ENCODE measurements at regions not wholly inside any gene's neighbourhood (a gene's known extent, or its start where the extent isn't known, plus 50 kb on each side); places are given as distances from the start of the nearest gene placed in this dataset.

DNA sequence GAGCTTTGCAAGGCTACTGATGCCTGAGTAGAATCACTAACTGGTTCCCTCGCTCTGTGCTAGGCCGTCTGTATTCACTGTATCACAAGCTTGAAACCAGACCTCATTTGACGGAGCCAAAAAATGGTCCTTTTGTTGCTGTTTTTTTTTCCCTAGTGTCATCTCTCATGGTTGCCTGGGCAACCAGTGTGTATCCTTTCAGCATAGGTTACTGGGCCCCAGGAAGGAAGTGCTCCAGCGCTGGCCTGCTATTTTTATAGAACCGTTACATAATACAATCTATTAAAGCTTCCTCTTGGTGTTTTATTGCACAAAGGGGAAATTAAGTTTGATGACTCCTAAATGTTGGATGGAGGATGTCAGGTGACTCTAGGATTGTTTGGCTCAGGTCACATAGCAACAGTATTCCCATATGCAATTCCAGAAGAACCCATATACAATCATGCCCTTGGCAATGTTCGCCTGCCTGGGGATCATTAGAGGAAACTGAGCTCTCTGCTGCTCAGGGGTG, 220.4 kb downstream of the SPRY1 start:
- intact Hi-C loops (cut with DNase I): no loop called here
- peak in 3 of 4 donors; percentile 75 to 91 (median 76) for ATAC-seq
- Histone ChIP-seq H3K27ac (no peak overlapping the region), H3K4me3 (no peak overlapping the region), H3K9me3 (no peaks in the 10 kb centered on the region), H3K36me3 (no peaks in the 10 kb centered on the region), H3K27me3 (no peaks in the 10 kb centered on the region), H3K4me1 (no peaks in the 10 kb centered on the region)
- peak in 3 of 6 donors; percentile 7 to 30 (median 12) for DNase-seq
- WGBS, 2 donors: 70 to 79% methylated on average over 6 of the region's 6 CpGs
- TF ChIP-seq, protein P1, sequence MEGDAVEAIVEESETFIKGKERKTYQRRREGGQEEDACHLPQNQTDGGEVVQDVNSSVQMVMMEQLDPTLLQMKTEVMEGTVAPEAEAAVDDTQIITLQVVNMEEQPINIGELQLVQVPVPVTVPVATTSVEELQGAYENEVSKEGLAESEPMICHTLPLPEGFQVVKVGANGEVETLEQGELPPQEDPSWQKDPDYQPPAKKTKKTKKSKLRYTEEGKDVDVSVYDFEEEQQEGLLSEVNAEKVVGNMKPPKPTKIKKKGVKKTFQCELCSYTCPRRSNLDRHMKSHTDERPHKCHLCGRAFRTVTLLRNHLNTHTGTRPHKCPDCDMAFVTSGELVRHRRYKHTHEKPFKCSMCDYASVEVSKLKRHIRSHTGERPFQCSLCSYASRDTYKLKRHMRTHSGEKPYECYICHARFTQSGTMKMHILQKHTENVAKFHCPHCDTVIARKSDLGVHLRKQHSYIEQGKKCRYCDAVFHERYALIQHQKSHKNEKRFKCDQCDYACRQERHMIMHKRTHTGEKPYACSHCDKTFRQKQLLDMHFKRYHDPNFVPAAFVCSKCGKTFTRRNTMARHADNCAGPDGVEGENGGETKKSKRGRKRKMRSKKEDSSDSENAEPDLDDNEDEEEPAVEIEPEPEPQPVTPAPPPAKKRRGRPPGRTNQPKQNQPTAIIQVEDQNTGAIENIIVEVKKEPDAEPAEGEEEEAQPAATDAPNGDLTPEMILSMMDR (IDR thresholded peaks at IDR 0.05): no peak
- peak; percentile 94 for FAIRE-seq

DNA sequence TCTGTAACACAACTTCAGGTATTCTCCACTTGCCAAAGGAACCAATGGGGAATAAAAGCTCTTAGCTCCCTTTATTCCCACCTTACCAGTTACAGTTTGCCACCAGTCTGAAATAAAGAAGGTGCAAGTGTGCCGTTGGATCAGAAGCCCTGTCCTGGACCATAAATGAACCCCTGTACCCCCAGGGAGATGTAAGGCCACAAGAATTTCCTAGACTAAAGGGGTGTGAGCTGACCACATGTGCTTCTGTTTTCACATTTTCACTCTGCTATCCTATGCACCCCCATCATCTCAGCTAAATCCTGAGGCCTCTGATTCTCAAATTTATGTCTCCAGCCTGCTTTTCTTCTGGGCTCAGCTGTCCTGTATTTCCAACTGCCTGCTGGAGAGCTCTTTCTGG, 221.2 kb downstream of the SPRY1 start:
- intact Hi-C loops (cut with DNase I): no loop called here
- Histone ChIP-seq H3K9me3 (no peaks in the 10 kb centered on the region), H3K4me3 (no peak overlapping the region), H3K27ac (no peak overlapping the region), H3K36me3 (no peaks in the 10 kb centered on the region), H3K4me1 (no peaks in the 10 kb centered on the region), H3K27me3 (no peaks in the 10 kb centered on the region)
- TF ChIP-seq, protein P1 (IDR thresholded peaks at IDR 0.05): no peak
- WGBS, 2 donors: 91 to 94% methylated on average over 1 of the region's 1 CpG
- no peak for DNase-seq
- no peak for FAIRE-seq
- ATAC-seq: no peak

DNA sequence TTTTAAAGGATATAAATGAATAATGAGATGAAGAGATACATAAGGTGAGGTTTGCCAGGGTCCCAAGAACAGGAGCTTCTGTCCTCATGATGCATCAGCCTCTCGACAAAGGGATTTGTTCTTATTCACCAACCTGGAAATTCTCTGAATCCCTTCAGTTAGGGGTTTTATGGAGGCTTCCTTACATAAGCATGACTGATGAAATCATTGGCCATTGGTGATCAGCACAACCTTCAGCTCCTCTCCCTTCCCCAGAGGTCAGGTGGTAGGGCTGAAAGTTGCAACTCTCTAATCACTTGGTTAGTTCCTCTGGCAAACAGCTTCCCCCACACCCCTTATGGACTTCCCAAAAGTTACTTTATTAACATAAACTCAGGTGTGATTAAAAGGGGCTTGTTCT, 222.0 kb downstream of the SPRY1 start:
- no peak for FAIRE-seq
- ATAC-seq: no peak
- Histone ChIP-seq H3K36me3 (no peaks in the 10 kb centered on the region), H3K27me3 (no peaks in the 10 kb centered on the region), H3K9me3 (no peaks in the 10 kb centered on the region), H3K4me1 (no peaks in the 10 kb centered on the region), H3K27ac (no peak overlapping the region), H3K4me3 (no peak overlapping the region)
- no peak for DNase-seq
- TF ChIP-seq, protein P1 (IDR thresholded peaks at IDR 0.05): no peak
- WGBS, 2 donors: 96 to 98% methylated on average over 1 of the region's 1 CpG
- intact Hi-C loops (cut with DNase I): no loop called here

DNA sequence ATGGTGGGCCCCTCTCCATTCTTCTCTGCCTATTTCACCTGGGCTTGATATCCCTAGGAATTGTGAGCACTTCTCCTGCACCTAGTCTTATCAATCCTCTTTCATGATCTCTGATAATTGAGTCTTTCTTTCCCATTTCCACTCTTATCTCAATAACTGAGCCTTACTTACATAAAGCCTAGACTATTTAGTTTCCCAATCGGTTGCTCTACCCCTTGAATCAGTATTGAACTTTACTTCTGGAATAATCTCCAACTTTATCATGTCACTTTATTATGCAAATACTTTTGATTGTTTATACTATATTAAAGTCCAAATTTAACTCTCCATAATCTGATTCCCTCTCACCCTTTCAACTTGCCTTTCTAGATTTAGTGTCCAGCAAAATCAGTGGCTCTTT, 222.7 kb downstream of the SPRY1 start:
- H3K36me3 ChIP-seq: no peaks in the 10 kb centered on the region
- TF ChIP-seq, protein P1 (IDR thresholded peaks at IDR 0.05): no peak
- no peaks in the 10 kb centered on the region for H3K9me3 ChIP-seq
- intact Hi-C loops (cut with DNase I): no loop called here
- 24 to 27% methylated on average over 1 of the region's 1 CpG for WGBS, 2 donors
- no peak overlapping the region for H3K27ac ChIP-seq
- no peaks in the 10 kb centered on the region for H3K4me1 ChIP-seq
- no peak overlapping the region for H3K4me3 ChIP-seq
- H3K27me3 ChIP-seq: no peaks in the 10 kb centered on the region
- ATAC-seq: no peak
- DNase-seq: no peak
- no peak for FAIRE-seq

DNA sequence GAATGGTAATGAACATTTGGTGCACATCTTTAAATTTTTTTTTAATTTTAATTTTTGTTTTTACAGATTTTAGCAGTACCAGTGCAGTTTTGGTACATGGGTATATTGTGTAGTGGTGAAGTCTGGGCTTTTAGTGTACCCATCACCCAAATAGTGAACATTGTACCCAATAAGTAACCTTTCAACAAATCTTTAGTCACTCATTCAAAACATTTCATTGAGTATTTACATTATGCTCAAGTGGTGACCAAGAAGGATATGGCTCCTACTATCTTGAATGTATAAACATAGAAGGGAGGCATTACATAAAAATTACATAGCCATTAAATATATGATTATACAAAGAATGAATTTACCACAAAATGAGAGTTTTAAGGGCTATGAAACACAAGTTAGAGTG, 223.3 kb downstream of the SPRY1 start:
- TF ChIP-seq, protein P1 (IDR thresholded peaks at IDR 0.05): no peak
- FAIRE-seq: no peak
- intact Hi-C loops (cut with DNase I): no loop called here
- DNase-seq: no peak
- Histone ChIP-seq H3K9me3 (no peaks in the 10 kb centered on the region), H3K4me1 (no peaks in the 10 kb centered on the region), H3K27ac (no peak overlapping the region), H3K4me3 (no peak overlapping the region), H3K36me3 (no peaks in the 10 kb centered on the region), H3K27me3 (no peaks in the 10 kb centered on the region)
- no peak for ATAC-seq

All from pancreas (tissue), 10 donors.